ENCODE measurements at regions not wholly inside any gene's neighbourhood (a gene's known extent, or its start where the extent isn't known, plus 50 kb on each side); places are given as distances from the start of the nearest gene placed in this dataset.

DNA sequence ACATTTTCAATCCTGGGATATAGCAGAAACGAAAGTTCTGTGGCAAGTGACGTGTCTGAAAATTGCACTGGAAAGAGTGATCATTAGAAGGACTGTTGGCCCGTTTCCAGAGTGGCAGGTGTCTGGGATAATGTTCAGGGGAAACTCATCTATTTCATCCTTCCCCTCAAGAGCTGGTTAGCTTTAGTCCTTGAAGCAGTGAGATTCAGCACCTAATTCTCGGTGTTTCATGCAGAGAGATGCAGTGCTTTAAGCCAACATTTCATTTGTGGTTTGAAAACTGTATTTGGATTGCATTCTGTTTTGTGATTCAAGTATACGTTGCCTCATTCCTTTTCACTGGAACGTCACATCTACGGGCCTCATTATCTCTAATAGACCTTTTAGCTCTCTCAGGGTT is 205.0 kb upstream of the RAG2 start:
- DNase-seq, result no peak

GRCh38 chr11:36792996-36793914 is 195.2 kb upstream of the RAG2 start:
- no peak for DNase-seq

- no peak for DNase-seq
These were observed 193.9 kb upstream of the RAG2 start for GRCh38 chr11:36791957-36792356.

DNA sequence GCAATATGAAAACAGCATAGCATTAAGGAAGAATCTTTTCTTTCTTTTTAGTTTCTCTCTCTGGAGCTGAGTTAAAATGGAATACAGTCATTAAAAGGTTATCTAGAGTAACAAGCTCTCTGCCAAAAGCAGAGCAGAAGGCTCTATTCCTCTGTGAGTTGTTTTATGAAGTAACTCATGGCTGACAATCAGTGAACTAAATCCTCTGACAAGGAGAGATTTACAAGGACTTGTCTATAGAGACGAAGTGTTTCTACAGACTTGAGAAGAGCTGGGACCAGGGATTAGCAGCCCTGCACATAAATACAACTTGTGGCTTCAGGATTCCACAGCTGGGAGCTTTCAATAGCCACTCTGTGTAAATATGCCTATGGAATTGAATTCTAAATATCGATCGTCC is 192.5 kb upstream of the RAG2 start:
- no peak for DNase-seq

- no peak for DNase-seq
These were observed 185.8 kb upstream of the RAG2 start for GRCh38 chr11:36783808-36784207.

DNA sequence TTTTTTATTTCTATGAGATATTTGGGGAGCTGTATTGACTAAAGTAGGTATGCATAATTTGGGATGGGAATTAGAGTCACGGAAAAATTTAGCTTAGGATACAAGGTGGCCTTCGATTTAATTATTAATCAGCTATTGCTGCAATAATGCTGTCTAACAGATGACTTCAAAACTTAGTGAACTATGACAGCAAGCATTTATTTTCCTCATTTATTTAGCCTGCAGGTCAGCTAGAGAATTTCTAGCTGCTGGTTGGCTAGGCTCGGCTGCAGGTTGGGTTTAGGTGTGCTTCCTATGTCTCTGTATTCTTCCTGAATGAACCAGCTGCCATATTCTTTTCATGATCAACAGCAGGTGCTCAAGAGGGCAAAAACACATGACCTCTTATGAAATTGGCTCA is 181.8 kb upstream of the RAG2 start:
- no peak for DNase-seq

DNA sequence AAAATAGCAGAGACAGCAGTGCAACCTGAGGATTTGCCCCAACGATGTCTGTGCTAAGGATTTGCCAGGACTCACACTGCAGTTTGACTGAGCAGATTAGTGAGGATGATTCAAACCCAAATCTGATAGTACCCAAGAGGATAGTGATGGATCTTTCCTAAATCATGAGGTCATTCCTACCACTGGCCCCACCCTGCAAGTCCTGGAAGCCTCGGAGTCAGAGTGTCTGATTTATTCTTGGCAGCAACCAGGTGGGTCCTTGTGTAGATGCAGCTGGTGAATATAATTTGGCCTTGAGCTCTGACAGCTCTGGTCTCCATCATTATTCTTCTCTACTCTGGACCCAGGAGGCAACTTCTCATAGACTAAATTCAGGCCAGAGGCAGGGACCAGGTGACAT is 179.3 kb upstream of the RAG2 start:
- no peak for DNase-seq

DNA sequence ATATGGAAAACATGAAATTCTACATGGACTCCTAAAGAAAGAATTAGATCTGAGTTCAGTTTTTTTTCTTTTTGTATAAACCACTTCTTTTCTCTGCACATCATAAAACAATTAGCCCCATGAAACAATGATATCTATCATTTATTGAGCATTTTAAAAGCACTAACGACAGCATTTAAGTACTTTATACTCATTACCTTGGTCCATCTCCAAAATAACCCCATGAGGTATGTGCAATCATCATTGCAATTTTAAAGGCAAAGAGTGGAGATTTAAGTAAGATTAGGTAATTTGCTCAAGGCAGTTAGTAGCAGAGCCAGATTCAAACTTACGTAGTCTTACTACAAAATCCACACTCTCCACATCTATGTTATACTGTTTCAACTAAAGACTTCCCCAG is 177.7 kb upstream of the RAG2 start:
- DNase-seq, result no peak

DNA sequence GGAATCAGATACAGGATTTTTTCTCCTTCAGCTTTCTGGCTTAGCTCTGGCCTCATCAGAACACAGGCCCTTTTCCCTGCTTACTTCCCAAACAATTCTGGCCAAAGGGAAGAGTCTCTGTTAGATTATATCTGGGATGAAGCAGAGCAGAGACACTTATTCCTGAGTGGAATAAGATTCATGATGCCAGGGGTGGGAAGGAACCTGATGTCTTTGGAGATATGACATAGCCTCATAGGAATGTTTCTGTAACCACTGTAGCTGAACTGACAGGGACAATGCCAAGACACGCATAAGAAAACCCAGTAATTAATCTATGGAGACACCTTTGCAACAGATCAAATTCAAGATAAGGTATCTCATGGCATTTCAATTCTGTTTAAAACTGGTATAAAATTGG is 177.1 kb upstream of the RAG2 start:
- DNase-seq, result no peak

- DNase-seq, result no peak
These were observed 176.6 kb upstream of the RAG2 start for GRCh38 chr11:36774603-36775002.

DNA sequence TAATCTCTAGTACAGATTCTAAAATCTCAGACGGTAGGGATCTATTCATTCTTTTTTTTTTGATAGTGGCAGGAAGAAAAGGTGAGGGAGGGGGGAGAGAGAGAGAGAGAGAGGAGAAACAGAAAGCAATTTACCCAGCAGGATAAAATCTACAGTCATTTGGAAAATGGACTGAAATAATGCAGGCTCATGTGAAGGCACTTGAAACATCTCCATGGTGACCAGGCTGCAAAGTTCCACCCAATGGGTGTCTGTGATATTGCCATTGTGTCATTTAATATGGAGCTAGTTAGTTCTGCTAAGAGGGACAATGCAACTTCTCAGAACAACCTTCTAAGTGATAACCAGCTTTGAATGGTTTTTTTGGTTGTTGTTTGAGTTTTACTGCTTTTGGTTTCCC is 165.2 kb upstream of the RAG2 start:
- no peak for DNase-seq

- DNase-seq, result no peak
These were observed 159.0 kb upstream of the RAG2 start for GRCh38 chr11:36757075-36757474.

DNA sequence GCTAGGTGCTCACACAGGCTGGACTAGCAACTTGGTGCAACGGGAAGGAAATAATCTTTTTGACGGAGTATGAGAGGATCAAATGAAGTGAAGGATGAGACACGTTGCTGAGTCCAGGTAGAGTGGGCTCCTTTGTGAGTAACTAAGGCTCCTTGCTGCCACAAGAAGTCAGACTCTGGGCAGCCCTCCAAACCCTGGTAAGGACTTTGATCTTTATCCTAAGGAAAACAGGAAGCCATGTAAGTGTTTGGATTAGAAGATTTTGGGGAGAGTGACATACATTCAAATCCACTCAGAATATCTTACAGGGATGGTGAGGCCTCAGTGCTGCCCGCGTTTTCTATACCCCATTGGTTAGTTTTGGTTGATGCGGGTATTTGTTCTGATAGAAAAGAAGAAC is 155.9 kb upstream of the RAG2 start:
- DNase-seq, result no peak

- DNase-seq, result no peak
These were observed 154.0 kb upstream of the RAG2 start for GRCh38 chr11:36751996-36752395.

DNA sequence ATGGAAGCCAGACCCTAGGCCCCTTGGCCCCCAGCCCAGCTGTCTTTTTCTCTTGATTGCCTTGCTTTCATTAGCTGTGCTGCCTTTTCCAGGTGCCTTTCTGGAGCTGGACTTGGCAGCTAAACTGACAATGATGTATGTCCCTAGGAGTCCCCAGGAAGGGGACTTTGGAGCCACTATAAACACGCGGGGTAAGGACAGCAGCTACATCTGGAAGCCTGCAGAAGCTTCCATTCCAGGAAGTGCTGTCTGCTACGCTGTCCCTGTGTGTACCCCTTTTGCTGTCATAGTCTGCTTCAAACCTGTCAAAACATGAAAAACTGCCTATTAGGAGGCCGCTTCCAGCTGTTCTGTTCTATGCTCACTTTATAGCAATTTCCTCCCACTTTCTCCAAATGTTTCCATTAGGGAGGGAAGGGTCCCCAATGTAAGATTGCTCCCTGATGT is 153.3 kb upstream of the RAG2 start:
- no peak for DNase-seq

DNA sequence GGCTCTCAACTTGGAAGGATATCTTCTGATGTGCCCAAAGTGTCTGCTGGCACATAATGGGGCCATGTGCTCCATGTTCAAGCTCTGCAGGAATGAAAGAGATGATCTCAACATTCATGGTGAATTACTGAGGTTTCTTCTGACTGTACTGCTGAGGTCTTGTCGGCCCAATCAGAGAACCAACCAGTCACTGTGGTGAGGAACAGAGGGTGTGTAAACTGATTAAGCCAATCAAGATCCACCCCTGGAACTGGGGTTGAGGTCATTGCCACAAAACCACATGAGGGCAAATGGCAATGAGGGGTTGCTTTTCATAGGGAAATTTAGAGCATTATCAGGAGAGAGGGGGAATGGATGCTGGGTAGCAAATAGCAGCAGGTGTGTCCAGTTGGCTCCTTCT is 152.3 kb upstream of the RAG2 start:
- DNase-seq, result peak; percentile 15

DNA sequence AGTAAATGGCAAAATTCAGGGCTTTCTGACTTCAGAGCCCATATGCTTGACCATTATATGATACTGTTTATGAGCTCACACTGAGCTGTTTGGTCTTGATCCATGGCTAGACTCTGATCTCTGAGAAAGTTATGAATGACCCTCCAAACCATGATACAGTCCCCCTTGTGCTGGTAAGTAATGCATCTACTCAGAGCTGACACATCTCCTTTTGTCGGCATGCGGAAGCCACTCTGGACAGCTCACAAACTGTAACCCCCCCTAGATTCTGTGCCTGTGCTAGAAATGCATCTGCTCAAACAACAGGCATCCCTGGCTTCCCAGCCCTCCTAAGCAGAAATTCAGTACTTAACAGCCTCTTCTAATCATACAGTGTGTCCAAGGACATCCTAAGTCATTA is 150.8 kb upstream of the RAG2 start:
- DNase-seq, result no peak

- DNase-seq, result peak; percentile 90
These were observed 149.1 kb upstream of the RAG2 start for GRCh38 chr11:36746886-36747710.

- DNase-seq, result peak; percentile 70
These were observed 146.5 kb upstream of the RAG2 start for GRCh38 chr11:36744375-36745168.

- no peak for DNase-seq
These were observed 145.0 kb upstream of the RAG2 start for GRCh38 chr11:36743039-36743438.

- DNase-seq, result no peak
These were observed 143.5 kb upstream of the RAG2 start for GRCh38 chr11:36741515-36741914.

GRCh38 chr11:36738292-36738861 is 140.3 kb upstream of the RAG2 start:
- DNase-seq, result no peak

DNA sequence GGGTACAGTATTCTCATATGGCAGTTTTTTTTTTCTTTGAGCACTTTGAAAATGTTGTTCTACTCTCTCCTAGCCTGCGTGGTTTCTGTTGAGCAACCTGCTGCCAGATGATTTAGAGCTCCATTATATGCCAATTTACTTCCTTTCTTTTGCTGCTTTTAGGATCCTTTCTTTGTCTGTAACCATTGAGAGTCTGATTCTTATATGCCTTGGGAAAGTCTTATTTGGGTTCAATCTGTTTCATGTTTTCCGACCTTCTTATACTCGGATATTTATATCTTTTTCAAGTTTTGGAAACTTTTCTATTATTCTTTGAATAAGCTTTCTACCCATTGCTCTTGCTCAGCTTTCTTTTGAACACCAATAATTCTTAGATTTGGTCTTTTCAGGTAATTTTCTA is 138.1 kb upstream of the RAG2 start:
- no peak for DNase-seq

Measured in hematopoietic multipotent progenitor cell treated with erythropoietin and hydrocortisone succinate and interleukin-3 and kit ligand, for 8 days (in vitro differentiated cells).